Heart right ventricle (tissue), 16 donors: ENCODE measurements at regions not wholly inside any gene's neighbourhood (a gene's known extent, or its start where the extent isn't known, plus 50 kb on each side); places are given as distances from the start of the nearest gene placed in this dataset.

Experiments
- ATAC-seq, 8 donors: fragments of 200-7000 bp; cut with Tn5 transposase; one replicate each; pipeline ENCODE4 v1.9.1; 2020; ENCODE audit warnings: mild to moderate bottlenecking in 8 of 8, moderate library complexity in 8 of 8, moderate number of reproducible peaks in 1 of 8
- DNase-seq, 2 donors: peaks; one replicate each; pipeline ENCODE4 v3.0.0-alpha.2; 2020
- H3K27ac ChIP-seq, 10 donors: fragments of 200-600 bp; sonication (generic) in 2 of 10; one replicate each; pipeline versions ENCODE4 v1.5.0 to v1.8.0; 2020 to 2022; ENCODE audit warnings: mild to moderate bottlenecking in 3 of 10
- H3K27me3 ChIP-seq, 7 donors: fragments of 200-600 bp; one replicate each; pipeline ENCODE4 v1.8.0; 2021 to 2022; ENCODE audit warnings: mild to moderate bottlenecking in 2 of 7
- H3K36me3 ChIP-seq, 9 donors: fragments of 200-600 bp; sonication (generic) in 1 of 9; one replicate each; pipeline versions ENCODE4 v1.5.0 to v1.8.0; 2020 to 2022; ENCODE audit warnings: mild to moderate bottlenecking in 2 of 9
- H3K4me1 ChIP-seq, 9 donors: fragments of 200-600 bp; sonication (generic) in 1 of 9; one replicate each; pipeline versions ENCODE4 v1.5.0 to v1.8.0; 2020 to 2022; ENCODE audit warnings: mild to moderate bottlenecking in 4 of 9
- H3K4me3 ChIP-seq, 10 donors: fragments of 200-600 bp; sonication (generic) in 2 of 10; one replicate each; pipeline versions ENCODE4 v1.5.0 to v1.8.0; 2020 to 2022; ENCODE audit warnings: mild to moderate bottlenecking in 7 of 10, moderate library complexity in 2 of 10
- H3K9me3 ChIP-seq, 11 donors: fragments of 200-600 bp in 10 of 11; sonication (generic) in 2 of 11; one replicate each; pipeline versions ENCODE4 v1.5.0 to v1.8.0; 2013 to 2022; ENCODE audit warnings: mild to moderate bottlenecking in 2 of 11, control low read depth in 1 of 11, moderate library complexity in 1 of 11
- WGBS, 2 donors: extraction: QIAGEN DNeasy Blood & Tissue Kit; methylation state at CpG; one replicate each; pipeline ENCODE4 v1.1.7; 2013; ENCODE audit warnings: inconsistent platforms in 1 of 2; 5-methylcytosine and 5-hydroxymethylcytosine counted together
- intact Hi-C, 10 donors: fragments of 100-400 bp; cut with DNase I; formaldehyde crosslinking; loops; one replicate each; pipeline versions ENCODE4 v1.11.1 to v1.14.2; 2022
- TF ChIP-seq, protein P1 (sequence below), 9 donors: fragments of 200-600 bp; sonication (generic) in 2 of 9; IDR thresholded peaks; one replicate each; pipeline versions ENCODE4 v1.5.0 to v1.8.0; 2021 to 2022; ENCODE audit warnings: antibody characterized with exemption in 9 of 9, mild to moderate bottlenecking in 5 of 9, moderate library complexity in 1 of 9
- donor health status: Arrhythmogenic right ventricular cardiomyopathy.
- donor health status: ischemic (EF 13 %, LVEDD 7.1; RV severe dilation, severe dysfunction).
- donor health status: healthy with polysubstance abuse.
- donor health status: DM: no; HTN: yes; CAD: no.
- donor health status: DM: no; HTN: no; CAD: no.
- donor health status: ischemic (EF 25% LVEDD 6.9; RV normal size, moderate dysfunction).
- donor health status: ischemic (EF 25% LVEDD 5.7; RV mildly dilated, moderate dysfunction).
- donor health status: healthy.
- donor health status: DM: yes; HTN: yes; CAD: no.
- donor health status: Ischemic cardiomyopathy.
- donor health status: ischemic (EF 35%, LVEDD 5.7; RV mildly dilated, moderate dysfunction).
- donor health status: nonischemic (EF 11% LVEDD 7.7; RV severe dilation, severe dysfunction).
- donor health status: DM: yes; HTN: yes; CAD: no.
- donor health status: PGD.
- donor health status: ischemic (EF 29% LVEDD 5.4; RV normal size, mild dysfunction).
- donor health status: nonischemic (EF 23%, LVEDD 6.1; RV moderate dilation, normal function).

DNA sequence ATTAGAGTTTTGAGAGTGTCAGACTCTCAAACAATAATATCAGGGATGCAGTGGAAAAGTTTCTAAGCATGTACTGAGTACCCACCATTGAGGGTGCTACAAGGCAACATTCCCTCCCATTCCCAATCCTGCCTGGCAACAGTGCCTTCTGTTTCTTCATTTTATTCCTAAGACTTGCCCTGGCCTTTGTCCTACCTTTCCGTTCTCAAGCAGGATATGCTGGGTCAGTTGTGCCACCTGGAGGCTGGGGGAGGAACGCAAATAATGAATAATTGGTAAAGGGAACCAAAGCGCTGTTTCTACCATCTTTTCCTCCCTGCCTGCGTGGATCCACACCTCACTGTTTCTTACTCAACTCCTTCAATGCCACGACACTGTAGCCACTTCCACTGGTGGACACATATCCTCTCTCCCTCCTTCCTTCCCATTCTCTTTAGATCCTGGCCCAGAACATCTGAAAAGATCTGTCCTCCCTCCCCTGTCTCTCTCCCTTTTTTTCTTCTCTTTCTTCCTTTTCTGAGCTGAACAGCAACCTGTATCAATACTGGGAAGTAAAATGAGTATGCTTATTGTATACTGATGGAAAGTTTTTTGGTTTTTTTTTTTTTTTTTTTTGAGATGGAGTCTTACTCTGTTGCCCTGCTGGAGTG, 149.5 kb downstream of the C9orf152 start:
- 47 to 66% methylated on average over 5 of the region's 5 CpGs for WGBS, 2 donors
- H3K4me3 ChIP-seq = no peak overlapping the region
- H3K27me3 ChIP-seq = no peaks in the 10 kb centered on the region
- peaks cover 0 to 13% (median 0%) of the 10 kb centered on the region in 9 donors for H3K36me3 ChIP-seq
- no peaks in the 10 kb centered on the region for H3K9me3 ChIP-seq
- peak overlapping the region in 4 of 10 donors; percentile 29 to 69 (median 40) for H3K27ac ChIP-seq
- TF ChIP-seq, protein P1, sequence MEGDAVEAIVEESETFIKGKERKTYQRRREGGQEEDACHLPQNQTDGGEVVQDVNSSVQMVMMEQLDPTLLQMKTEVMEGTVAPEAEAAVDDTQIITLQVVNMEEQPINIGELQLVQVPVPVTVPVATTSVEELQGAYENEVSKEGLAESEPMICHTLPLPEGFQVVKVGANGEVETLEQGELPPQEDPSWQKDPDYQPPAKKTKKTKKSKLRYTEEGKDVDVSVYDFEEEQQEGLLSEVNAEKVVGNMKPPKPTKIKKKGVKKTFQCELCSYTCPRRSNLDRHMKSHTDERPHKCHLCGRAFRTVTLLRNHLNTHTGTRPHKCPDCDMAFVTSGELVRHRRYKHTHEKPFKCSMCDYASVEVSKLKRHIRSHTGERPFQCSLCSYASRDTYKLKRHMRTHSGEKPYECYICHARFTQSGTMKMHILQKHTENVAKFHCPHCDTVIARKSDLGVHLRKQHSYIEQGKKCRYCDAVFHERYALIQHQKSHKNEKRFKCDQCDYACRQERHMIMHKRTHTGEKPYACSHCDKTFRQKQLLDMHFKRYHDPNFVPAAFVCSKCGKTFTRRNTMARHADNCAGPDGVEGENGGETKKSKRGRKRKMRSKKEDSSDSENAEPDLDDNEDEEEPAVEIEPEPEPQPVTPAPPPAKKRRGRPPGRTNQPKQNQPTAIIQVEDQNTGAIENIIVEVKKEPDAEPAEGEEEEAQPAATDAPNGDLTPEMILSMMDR (IDR thresholded peaks at IDR 0.05) = peak in 8 of 9 donors; percentile 28 to 67 (median 57)
- peaks cover 4 to 87% (median 42%) of the 10 kb centered on the region in 9 donors for H3K4me1 ChIP-seq
- ATAC-seq (peak; percentile 41 to 73 (median 70)), DNase-seq (peak; percentile 29 to 56)
- intact Hi-C loops = loop anchor here in 7 of 10 donors (1.0 to 10.0 kb wide), 7 partner anchors 94 to 486 kb away; no protein-coding TSS in a partner anchor

GRCh38 chr9:110059461-110059860, 148.5 kb downstream of the C9orf152 start:
- TF ChIP-seq, protein P1 (IDR thresholded peaks at IDR 0.05) = no peak
- Histone ChIP-seq H3K36me3 (peaks cover 0 to 11% (median 0%) of the 10 kb centered on the region in 9 donors), H3K4me1 (peaks cover 4 to 87% (median 52%) of the 10 kb centered on the region in 9 donors), H3K27ac (peak overlapping the region in 4 of 10 donors; percentile 3 to 52 (median 26)), H3K4me3 (no peak overlapping the region), H3K27me3 (no peaks in the 10 kb centered on the region), H3K9me3 (no peaks in the 10 kb centered on the region)
- intact Hi-C loops = loop anchor here in 6 of 10 donors (5.0 to 10.0 kb wide), 6 partner anchors 93 to 487 kb away; no protein-coding TSS in a partner anchor
- ATAC-seq (peak in 5 of 8 donors; percentile 28 to 59 (median 45)), DNase-seq (no peak)
- 46 to 50% methylated on average over 1 of the region's 1 CpG for WGBS, 2 donors

GRCh38 chr9:110064803-110065202, 143.2 kb downstream of the C9orf152 start:
- WGBS, 2 donors = 36 to 44% methylated on average over 5 of the region's 5 CpGs
- ATAC-seq = peak in 7 of 8 donors; percentile 20 to 57 (median 40)

DNA sequence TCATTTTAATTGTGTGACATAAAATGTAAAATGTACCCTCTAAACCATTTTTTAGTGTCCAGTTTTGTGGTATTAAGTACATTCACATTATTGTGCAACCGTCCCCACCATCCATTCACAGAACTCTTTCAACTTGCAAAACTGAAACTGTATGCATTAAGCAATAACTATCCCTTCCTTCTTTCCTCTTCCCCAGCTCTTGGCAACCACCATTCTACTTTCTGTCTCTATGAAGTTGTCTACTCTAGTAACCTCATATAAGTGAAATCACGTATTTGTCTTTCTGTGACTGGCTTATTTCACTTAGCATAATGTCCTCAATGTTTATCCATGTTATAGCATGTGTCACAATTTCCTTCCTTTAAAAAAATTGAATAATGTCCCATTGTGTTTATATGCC, 142.4 kb downstream of the C9orf152 start:
- no peaks in the 10 kb centered on the region for H3K27me3 ChIP-seq
- peaks cover 6 to 88% (median 69%) of the 10 kb centered on the region in 9 donors for H3K4me1 ChIP-seq
- WGBS, 2 donors = 84 to 86% methylated on average over 2 of the region's 2 CpGs
- TF ChIP-seq, protein P1 (IDR thresholded peaks at IDR 0.05) = no peak
- DNase-seq (no peak), ATAC-seq (no peak)
- H3K9me3 ChIP-seq = no peaks in the 10 kb centered on the region
- H3K27ac ChIP-seq = peak overlapping the region in 2 of 10 donors; percentile 44 to 68
- H3K36me3 ChIP-seq = peaks cover 0 to 2% (median 0%) of the 10 kb centered on the region in 9 donors
- no peak overlapping the region for H3K4me3 ChIP-seq
- intact Hi-C loops = loop anchor here in 2 of 10 donors (5.0 kb wide), 2 partner anchors 62 to 82 kb away; no protein-coding TSS in a partner anchor

More at GRCh38 chr9:110064803-110065202, 143.2 kb downstream of the C9orf152 start:
- intact Hi-C loops = loop anchor here in 3 of 10 donors (5.0 kb wide), 3 partner anchors 62 to 87 kb away; no protein-coding TSS in a partner anchor
- Histone ChIP-seq H3K27ac (peak overlapping the region in 6 of 10 donors; percentile 1 to 68 (median 46)), H3K9me3 (no peaks in the 10 kb centered on the region), H3K27me3 (no peaks in the 10 kb centered on the region), H3K4me3 (no peak overlapping the region), H3K36me3 (peaks cover 0 to 4% (median 0%) of the 10 kb centered on the region in 9 donors), H3K4me1 (peaks cover 6 to 88% (median 69%) of the 10 kb centered on the region in 9 donors)
- TF ChIP-seq, protein P1 (IDR thresholded peaks at IDR 0.05) = no peak
- peak; percentile 26 to 30 for DNase-seq
